Lower leg skin (tissue), 3 donors: ENCODE measurements at regions not wholly inside any gene's neighbourhood (a gene's known extent, or its start where the extent isn't known, plus 50 kb on each side); places are given as distances from the start of the nearest gene placed in this dataset.

Source experiments
- CTCF ChIP-seq, 3 donors: fragments of 450-650 bp; IDR thresholded peaks; one replicate each; pipeline ENCODE4 v1.5.1; 2016; ENCODE audit warnings: antibody characterized with exemption in 3 of 3, mild to moderate bottlenecking in 3 of 3, moderate library complexity in 2 of 3
- POLR2A ChIP-seq, 2 donors: fragments of 450-650 bp; IDR thresholded peaks; one replicate each; pipeline ENCODE4 v1.6.1; 2016 to 2017; ENCODE audit warnings: antibody characterized with exemption in 2 of 2, mild to moderate bottlenecking in 1 of 2, moderate library complexity in 1 of 2

GRCh38 chr10:2201534-2202099, 464.3 kb upstream of the ADARB2 start:
- TF ChIP-seq CTCF (IDR thresholded peaks at IDR 0.05): no peak
- no peak for TF ChIP-seq POLR2A (IDR thresholded peaks at IDR 0.05)
